Kasumi-1 (cell line): ENCODE measurements at regions not wholly inside any gene's neighbourhood (a gene's known extent, or its start where the extent isn't known, plus 50 kb on each side); places are given as distances from the start of the nearest gene placed in this dataset.
A peak's percentile ranks its signal among the peaks of the same experiment; 100 is the strongest.

Source experiments
- DNase-seq, 2 experiments: peaks; one replicate each; lab custom pipeline; 2025; lab: John Stamatoyannopoulos, UW

DNA sequence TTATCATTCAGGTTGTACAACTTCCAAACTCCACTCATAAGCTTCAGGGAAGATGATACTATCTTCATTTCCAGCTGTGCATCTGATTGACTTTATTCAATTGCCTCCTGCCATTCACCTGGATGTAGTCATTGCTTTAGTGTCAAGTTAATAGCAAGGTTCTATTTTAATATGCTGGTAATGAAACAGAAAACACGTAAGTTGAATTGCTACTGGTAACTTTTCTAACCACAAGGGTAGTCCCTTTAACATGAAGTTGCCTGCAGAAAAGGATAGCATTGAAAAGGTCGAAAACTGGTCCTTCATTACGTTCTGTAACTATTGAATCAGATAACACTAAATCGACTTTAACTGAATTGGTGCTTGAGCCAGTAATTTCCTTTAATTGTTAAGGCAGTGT lies 459.4 kb upstream of the CDH6 start:
- no peak for DNase-seq

DNA sequence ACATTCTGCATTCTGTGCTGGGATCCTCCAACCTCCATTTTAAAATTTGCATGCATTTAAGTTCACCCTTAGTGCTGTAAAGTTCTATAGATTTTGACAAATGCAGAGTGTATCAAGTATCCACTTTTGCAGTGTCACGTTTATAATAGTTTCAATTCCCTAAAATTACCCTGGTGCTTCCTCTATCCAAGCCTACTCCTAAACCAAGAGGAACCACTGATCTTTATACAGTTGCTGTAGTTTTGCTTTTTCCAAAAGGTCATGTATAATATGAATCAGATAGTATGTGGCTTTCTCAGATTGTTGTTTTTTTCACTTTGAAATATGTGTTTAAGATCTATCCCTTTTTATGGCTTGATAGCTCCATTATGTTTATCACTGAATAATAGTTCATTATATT lies 468.4 kb upstream of the CDH6 start:
- no peak for DNase-seq

GRCh38 chr5:30698217-30698616 lies 495.3 kb upstream of the CDH6 start:
- DNase-seq, result no peak

- peak in 1 of 2 experiments; percentile 8 for DNase-seq
These were observed 500.2 kb upstream of the CDH6 start for GRCh38 chr5:30693326-30693725.

GRCh38 chr5:30690931-30691330 lies 502.6 kb upstream of the CDH6 start:
- DNase-seq, result no peak

DNA sequence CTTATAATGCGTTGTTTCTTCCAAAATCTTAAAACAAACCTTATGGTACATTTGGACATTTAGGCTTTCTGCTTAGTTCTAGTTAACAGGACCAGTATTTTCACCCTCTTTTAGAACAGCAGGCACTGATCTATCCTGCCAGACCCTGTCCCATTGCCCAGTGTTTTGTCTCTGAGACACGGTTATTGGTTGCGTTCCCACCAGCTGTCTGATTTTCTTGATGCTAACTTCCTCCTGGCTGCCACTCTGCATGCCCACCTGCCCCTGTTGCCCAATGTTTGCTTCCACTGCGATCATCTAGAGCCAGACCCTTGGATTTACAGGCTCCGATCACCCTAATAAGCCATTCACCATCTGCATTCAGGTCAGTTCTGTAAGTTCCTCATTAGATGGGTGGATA lies 506.0 kb upstream of the CDH6 start:
- no peak for DNase-seq

GRCh38 chr5:30686530-30686929 lies 507.0 kb upstream of the CDH6 start:
- DNase-seq, result no peak

DNA sequence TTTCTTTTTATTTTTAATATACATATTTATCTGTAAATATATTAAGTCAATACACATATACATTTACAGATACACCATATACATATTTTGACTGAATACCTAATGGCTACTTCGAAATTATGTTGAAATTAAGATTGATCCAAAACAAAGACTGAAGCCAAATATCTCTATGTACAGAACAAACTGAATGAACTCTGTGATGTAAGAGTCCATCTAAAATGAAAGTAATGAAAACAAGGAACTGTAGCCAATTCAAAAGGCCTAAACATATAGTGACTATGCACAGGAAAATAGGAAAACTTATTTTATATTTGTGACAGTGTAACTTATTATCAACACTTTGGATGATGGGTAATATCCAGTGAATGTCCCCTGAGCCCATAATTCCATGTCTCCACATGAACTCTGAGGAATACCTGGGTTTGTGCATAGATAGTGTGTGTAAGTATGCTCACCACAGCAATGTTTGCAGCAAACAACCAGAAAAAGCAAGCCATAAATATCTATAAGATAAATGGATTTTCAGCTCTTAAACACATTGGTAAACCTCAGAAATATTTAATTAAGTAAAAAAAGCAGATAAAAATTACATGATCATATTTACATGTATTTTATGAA lies 517.2 kb upstream of the CDH6 start:
- DNase-seq, result no peak

DNA sequence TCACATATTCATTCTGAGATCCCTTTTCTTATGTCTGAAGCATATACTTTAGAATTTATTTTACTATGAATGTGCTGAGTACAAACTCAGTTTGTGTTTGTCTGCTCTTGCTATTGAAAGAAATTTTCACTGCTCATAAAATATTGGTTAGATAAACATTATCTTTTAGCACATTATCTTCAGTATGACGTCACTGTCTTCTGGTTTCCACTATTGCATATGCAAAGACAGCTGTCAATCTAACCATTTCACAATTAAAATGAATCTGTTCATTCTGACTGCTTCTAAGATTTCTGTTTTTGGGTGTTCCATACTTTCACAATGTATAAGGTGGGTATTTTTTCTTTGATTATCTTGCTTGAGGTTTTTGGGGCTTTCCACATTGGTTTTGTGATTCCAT lies 526.2 kb upstream of the CDH6 start:
- DNase-seq, result no peak

DNA sequence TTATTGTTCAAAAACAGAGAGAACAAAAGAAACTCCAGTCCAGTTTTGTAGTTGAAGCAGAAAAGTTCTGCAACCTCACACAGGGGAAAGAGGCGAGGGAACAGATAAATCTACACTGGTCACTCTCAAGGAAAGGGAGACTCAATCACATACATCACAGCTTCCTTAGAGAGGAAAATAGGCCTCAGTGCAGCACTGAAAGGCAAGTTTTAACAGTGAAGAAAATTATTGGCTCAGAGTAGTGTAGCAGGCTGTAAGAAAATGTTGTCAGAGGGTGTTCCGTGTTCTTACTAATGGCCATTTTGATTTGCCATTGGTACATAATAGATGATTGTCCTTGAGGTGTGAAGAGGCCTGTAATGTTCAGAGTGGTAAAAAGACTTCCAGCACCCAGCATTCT lies 530.0 kb upstream of the CDH6 start:
- no peak for DNase-seq

DNA sequence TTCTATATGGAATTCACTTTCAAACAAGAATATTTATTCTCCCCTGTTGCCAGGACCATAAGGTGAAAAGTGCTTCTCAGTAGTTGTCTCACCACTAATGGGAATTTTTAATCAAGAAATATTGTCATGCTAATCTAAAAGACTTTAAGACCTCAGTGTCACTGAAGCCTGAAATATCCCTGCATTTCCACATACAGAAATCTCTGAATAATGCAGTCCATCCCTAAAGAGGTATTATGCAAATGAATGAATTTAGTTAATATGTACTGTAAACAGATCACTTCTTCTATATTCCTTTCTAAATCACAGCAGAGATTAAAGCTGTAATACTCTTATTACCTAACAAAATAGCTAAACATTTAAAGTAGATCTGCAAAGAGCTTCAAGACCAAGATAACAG lies 531.1 kb upstream of the CDH6 start:
- no peak for DNase-seq

DNA sequence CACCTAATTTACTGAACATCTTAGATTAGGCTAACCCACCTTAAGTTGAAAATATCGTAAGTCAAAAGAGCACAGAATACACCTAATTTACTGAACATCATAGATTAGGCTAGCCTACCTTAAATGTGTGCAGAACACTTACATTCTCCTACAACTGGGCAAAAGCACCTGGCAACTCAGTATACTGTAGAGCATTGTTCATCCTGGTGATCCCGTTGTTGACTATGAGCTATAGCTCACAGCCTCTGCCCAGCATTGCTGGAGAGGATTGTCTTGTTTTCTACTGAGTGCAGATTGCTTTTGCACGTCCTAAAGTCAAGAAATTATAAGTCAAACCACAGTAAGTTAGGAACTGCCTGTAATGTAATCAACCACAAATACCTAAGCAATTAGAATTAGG lies 531.8 kb upstream of the CDH6 start:
- no peak for DNase-seq

GRCh38 chr5:30659417-30659816 lies 534.1 kb upstream of the CDH6 start:
- no peak for DNase-seq

GRCh38 chr5:30650311-30650710 lies 543.2 kb upstream of the CDH6 start:
- peak in 1 of 2 experiments; percentile 1 for DNase-seq

DNA sequence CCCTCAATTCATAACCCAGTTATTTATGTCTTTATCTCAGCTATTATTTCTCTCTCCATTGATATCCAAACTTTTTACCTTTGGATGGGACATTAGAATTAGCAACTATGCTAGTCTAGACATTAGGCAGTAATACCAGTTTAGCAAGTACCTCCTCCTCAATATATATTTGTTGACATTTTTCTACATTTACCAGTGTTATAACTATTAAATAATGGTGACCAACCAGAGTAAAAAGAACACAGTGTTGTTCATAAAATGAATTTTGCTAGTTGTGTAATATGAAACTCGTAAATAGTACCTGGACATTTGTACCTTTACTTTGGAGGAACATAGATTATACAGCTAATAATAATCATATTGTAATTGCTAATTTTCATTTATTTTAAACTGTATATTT lies 554.6 kb upstream of the CDH6 start:
- DNase-seq, result no peak

DNA sequence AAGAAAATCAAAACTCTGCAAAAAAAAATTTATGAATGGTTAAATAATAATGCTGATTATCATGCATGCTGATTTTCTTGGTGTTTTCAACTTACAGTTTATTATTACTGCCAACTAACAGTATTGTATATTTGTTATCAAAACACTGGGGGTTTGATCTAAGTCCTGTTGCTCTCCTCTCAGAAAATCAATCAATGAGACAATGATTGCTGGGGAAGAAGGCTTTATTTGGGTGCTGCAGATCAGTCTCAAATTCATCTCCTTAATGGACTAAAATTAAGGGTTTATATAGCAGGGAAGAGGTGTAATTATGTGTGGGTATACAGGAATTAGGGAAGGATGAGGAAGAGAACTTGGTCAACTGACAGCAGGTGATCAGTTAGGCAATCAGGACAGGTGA lies 565.5 kb upstream of the CDH6 start:
- DNase-seq, result no peak

DNA sequence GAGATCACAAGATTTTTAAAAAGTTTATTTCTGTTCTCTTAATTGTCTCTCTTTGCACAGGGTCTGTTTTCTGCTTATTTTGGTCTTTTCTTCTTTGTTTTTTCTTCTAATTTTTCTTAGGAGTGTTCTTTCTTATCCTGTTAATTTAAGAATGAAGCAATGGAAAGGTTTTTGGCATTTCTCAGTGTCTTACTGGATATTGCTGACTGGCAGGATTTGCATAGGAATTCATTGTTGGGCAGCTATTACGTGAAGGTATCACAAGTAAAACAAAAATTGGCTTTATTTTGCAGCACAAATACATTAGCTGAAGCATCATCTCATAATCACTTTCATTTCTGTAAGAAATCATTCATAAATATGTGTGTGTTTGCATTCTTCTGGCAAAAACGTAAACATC lies 566.9 kb upstream of the CDH6 start:
- DNase-seq, result no peak

- no peak for DNase-seq
These were observed 572.9 kb upstream of the CDH6 start for GRCh38 chr5:30620481-30621085.

GRCh38 chr5:30608501-30608900 lies 585.0 kb upstream of the CDH6 start:
- DNase-seq, result no peak

GRCh38 chr5:30607301-30607894 lies 586.1 kb upstream of the CDH6 start:
- no peak for DNase-seq

GRCh38 chr5:30605693-30606268 lies 587.7 kb upstream of the CDH6 start:
- DNase-seq, result no peak

DNA sequence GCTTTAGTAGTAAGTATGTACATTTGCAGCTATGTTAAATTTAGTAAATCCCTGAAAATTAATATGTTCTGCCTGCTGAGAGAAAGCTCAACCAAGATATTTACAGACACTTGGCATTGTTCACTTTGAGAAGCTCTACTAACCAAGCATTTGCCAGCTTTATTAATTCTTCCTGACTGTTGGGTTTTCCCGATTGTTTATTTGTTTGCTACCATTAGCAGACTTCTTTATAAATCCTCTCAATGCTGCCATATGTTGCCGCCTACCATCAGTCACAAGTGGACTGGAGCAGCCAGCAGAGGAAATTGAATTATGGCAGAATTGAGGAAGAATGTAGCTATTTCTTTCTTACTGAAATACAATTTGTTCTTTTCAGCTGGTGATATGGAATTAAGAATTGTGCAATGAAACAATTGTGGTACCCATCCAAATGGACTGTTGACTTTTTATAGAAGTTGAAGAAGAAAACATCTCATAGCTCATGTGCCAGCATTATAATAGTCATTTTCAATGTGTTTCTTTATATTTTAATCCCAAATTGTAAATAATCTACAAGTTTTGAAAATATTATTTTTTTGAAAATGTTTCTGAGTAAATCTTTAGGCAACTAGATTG lies 588.7 kb upstream of the CDH6 start:
- DNase-seq, result no peak

DNA sequence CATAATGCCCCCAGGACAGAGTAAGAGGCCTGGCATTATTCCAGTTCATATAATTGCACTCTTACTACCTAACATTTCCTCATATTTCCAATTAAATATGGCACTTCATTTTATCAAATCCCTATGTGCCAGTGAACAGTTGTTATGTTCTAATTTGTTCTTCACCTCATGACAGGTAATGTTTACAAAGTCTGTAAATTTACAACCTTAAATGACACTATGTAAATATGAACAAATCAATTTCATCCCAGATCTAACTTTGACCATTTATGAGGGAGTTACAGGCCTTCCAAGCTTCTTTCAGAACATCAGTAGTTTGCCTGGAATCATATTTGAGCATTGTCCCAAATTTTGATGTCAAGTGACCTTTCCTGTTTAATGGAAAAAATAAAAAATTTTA lies 592.6 kb upstream of the CDH6 start:
- DNase-seq, result no peak
